22Rv1 (cell line): ENCODE measurements at regions not wholly inside any gene's neighbourhood (a gene's known extent, or its start where the extent isn't known, plus 50 kb on each side); places are given as distances from the start of the nearest gene placed in this dataset.

Experiments used
- H3K27ac ChIP-seq: fragments of 450-650 bp; 2 replicates; pipeline ENCODE4 v1.5.1; 2017
- CTCF ChIP-seq: fragments of 450-650 bp; IDR thresholded peaks from 2 replicates; pipeline ENCODE4 v1.5.1; 2017; ENCODE audit warnings: mild to moderate bottlenecking
- ZFX ChIP-seq: fragments of 450-650 bp; IDR thresholded peaks from 2 replicates; pipeline ENCODE4 v1.6.1; 2017; ENCODE audit warnings: antibody characterized with exemption, borderline replicate concordance

GRCh38 chr10:36583690-36584089 lies 541.7 kb upstream of the ANKRD30A start:
- no peak overlapping the region for H3K27ac ChIP-seq
- no peak for TF ChIP-seq CTCF
- TF ChIP-seq ZFX: no peak

- no peak overlapping the region for H3K27ac ChIP-seq
- TF ChIP-seq ZFX (no peak), CTCF (no peak)
Observed at GRCh38 chr10:36581237-36581636, 544.2 kb upstream of the ANKRD30A start.

GRCh38 chr10:36578306-36578705 lies 547.1 kb upstream of the ANKRD30A start:
- no peak overlapping the region for H3K27ac ChIP-seq
- no peak for TF ChIP-seq CTCF
- TF ChIP-seq ZFX: no peak

GRCh38 chr10:36577126-36577525 lies 548.3 kb upstream of the ANKRD30A start:
- TF ChIP-seq ZFX: no peak
- TF ChIP-seq CTCF: no peak
- H3K27ac ChIP-seq: no peak overlapping the region

- TF ChIP-seq ZFX: no peak
- no peak overlapping the region for H3K27ac ChIP-seq
Observed at GRCh38 chr10:36574207-36574606, 551.2 kb upstream of the ANKRD30A start.

- TF ChIP-seq CTCF (no peak), ZFX (no peak)
- no peak overlapping the region for H3K27ac ChIP-seq
Observed at GRCh38 chr10:36573246-36573645, 552.2 kb upstream of the ANKRD30A start.

GRCh38 chr10:36564433-36564832 lies 561.0 kb upstream of the ANKRD30A start:
- TF ChIP-seq CTCF (no peak), ZFX (no peak)
- no peak overlapping the region for H3K27ac ChIP-seq
